Small intestine (tissue), 7 donors: ENCODE measurements at regions not wholly inside any gene's neighbourhood (a gene's known extent, or its start where the extent isn't known, plus 50 kb on each side); places are given as distances from the start of the nearest gene placed in this dataset.
"Not testable (repeated sequence)": the region's sequence is repeated elsewhere in the genome, so short reads cannot be mapped to it uniquely, and the experiment has no call there.

Source experiments
- DNase-seq, 2 donors: peaks; one replicate each; pipeline versions ENCODE4 v3.0.0 to v3.0.0-alpha.2; 2013
- FAIRE-seq: peaks from 2 replicates; lab custom pipeline; 2012; peaks lifted over from hg19 to GRCh38; lab: Jason Lieb, UNC
- H3K27ac ChIP-seq, 3 donors: one replicate each; pipeline ENCODE4 v1.5.1; 2013; ENCODE audit warnings: low read length in 2 of 3, mild to moderate bottlenecking in 2 of 3, control low read depth in 1 of 3, inconsistent platforms in 1 of 3, low read depth in 1 of 3, moderate library complexity in 1 of 3
- H3K27me3 ChIP-seq, 3 donors: one replicate each; pipeline ENCODE4 v1.6.1; 2013; ENCODE audit warnings: low read length in 3 of 3, inconsistent platforms in 1 of 3; ENCODE audit not compliant: control insufficient read depth in 3 of 3, insufficient read depth in 3 of 3
- H3K36me3 ChIP-seq, 3 donors: one replicate each; pipeline ENCODE4 v1.6.1; 2013; ENCODE audit warnings: low read length in 3 of 3, inconsistent platforms in 1 of 3, low read depth in 1 of 3, mild to moderate bottlenecking in 1 of 3, moderate library complexity in 1 of 3; ENCODE audit not compliant: control insufficient read depth in 3 of 3, insufficient read depth in 2 of 3
- H3K4me1 ChIP-seq, 3 donors: one replicate each; pipeline ENCODE4 v1.6.1; 2013; ENCODE audit warnings: low read length in 2 of 3, inconsistent platforms in 1 of 3, low read depth in 1 of 3, mild to moderate bottlenecking in 1 of 3, moderate library complexity in 1 of 3; ENCODE audit not compliant: control insufficient read depth in 3 of 3, insufficient read depth in 2 of 3
- H3K4me3 ChIP-seq, 3 donors: one replicate each; pipeline ENCODE4 v1.5.1; 2013; ENCODE audit warnings: low read length in 3 of 3, control low read depth in 1 of 3, inconsistent platforms in 1 of 3, low read depth in 1 of 3, mild to moderate bottlenecking in 1 of 3, moderate library complexity in 1 of 3
- H3K9me3 ChIP-seq, 2 donors: one replicate each; pipeline ENCODE4 v1.6.1; 2013; ENCODE audit warnings: low read depth in 1 of 2, low read length in 1 of 2; ENCODE audit not compliant: control insufficient read depth in 2 of 2, insufficient read depth in 1 of 2
- WGBS, 3 donors: extraction: QIAGEN DNeasy Blood & Tissue Kit; methylation state at CpG; one replicate each; pipeline ENCODE4 v1.1.7; 2013; 5-methylcytosine and 5-hydroxymethylcytosine counted together
- donor health status: healthy with polysubstance abuse.
- donor health status: control.
- donor health status: control.
- donor health status: Bipolar disorder and iron deficiency.
- donor health status: healthy.

DNA sequence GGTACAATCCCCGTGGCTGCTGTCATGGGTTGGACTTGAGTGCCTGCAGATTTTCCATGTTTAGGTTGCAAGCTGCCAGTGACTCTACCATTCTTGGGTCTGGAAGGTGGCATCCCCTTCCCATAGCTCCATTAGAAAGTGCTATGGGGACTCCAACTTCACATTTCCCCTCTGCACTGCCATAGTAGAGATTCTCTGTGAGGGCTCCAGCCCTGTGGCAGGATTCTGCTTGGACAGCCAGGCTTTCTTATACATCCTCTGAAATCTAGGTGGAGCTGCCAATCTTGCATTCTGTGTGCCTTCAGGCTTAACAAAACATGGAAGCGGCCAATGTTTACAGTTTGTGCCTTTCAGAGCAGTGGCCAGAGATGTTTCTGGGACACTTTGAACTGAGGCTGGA lies 636.2 kb downstream of the SLITRK6 start:
- no peaks in the 10 kb centered on the region for H3K4me1 ChIP-seq
- no peaks in the 10 kb centered on the region for H3K27me3 ChIP-seq
- H3K4me3 ChIP-seq, result no peak overlapping the region
- peaks cover 0 to 10% of the 10 kb centered on the region in 2 donors for H3K9me3 ChIP-seq
- H3K36me3 ChIP-seq, result no peaks in the 10 kb centered on the region
- H3K27ac ChIP-seq, result no peak overlapping the region
- 47 to 80% (median 69%) methylated on average over 2 of the region's 2 CpGs for WGBS, 3 donors
- DNase-seq, result no peak
- no peak for FAIRE-seq

DNA sequence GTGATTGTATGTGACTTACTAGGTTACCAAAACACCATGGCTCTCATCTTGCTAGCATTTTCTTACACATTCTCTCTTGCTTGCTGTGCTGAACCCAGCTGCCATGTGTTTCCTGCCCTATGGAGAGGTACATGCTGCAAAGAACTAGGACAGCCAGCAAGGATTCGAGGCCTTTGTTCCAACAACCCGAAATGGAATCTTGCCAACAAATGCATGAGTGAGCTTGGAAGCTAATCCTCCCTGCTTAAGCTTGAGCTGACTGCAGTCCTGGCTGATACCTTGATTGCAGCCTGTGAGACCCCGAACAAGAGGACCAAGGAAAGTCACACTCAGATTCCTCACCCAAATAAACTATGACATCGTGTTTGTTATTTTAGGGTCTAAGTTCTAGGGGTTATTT lies 651.2 kb downstream of the SLITRK6 start:
- FAIRE-seq (no peak), DNase-seq (no peak)
- Histone ChIP-seq H3K9me3 (no peaks in the 10 kb centered on the region), H3K36me3 (no peaks in the 10 kb centered on the region), H3K4me1 (no peaks in the 10 kb centered on the region), H3K27me3 (no peaks in the 10 kb centered on the region), H3K4me3 (no peak overlapping the region), H3K27ac (no peak overlapping the region)
- 67 to 73% (median 72%) methylated on average over 4 of the region's 4 CpGs for WGBS, 3 donors

- Histone ChIP-seq H3K9me3 (no peaks in the 10 kb centered on the region), H3K27me3 (no peaks in the 10 kb centered on the region), H3K4me1 (no peaks in the 10 kb centered on the region), H3K4me3 (no peak overlapping the region), H3K27ac (no peak overlapping the region), H3K36me3 (no peaks in the 10 kb centered on the region)
- FAIRE-seq (no peak), DNase-seq (no peak)
- WGBS, 3 donors, result 65 to 84% (median 75%) methylated on average over 2 of the region's 2 CpGs
Observed at GRCh38 chr13:85142351-85142927, 656.8 kb downstream of the SLITRK6 start.

DNA sequence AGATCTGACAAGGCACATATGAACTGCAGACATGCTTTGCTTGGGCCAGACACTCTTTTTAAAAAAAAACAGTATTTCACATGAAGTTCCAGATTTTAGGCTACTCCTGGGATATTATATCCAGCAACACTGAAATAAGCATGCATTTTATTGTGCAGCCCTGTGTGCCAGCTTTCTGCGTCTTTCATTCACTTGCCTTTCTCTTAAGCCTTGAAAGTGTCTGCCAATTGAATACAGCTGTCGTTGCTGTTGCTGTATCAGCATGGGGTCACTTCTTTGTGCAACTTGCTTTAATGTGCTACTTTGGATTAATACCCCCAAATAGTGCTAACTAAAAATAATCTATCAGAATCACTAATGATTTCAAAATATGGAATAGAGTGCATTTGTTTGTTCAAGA lies 657.8 kb downstream of the SLITRK6 start:
- Histone ChIP-seq H3K27me3 (no peaks in the 10 kb centered on the region), H3K36me3 (no peaks in the 10 kb centered on the region), H3K4me1 (no peaks in the 10 kb centered on the region), H3K27ac (no peak overlapping the region), H3K9me3 (no peaks in the 10 kb centered on the region), H3K4me3 (no peak overlapping the region)
- no peak for FAIRE-seq
- no peak for DNase-seq
- 68 to 74% (median 70%) methylated on average over 2 of the region's 2 CpGs for WGBS, 3 donors

GRCh38 chr13:85140192-85140591 lies 659.0 kb downstream of the SLITRK6 start:
- Histone ChIP-seq H3K27ac (no peak overlapping the region), H3K36me3 (no peaks in the 10 kb centered on the region), H3K4me1 (no peaks in the 10 kb centered on the region), H3K4me3 (no peak overlapping the region), H3K9me3 (no peaks in the 10 kb centered on the region), H3K27me3 (no peaks in the 10 kb centered on the region)
- DNase-seq (no peak), FAIRE-seq (no peak)
- WGBS, 3 donors, result 4 to 48% (median 8%) methylated on average over 1 of the region's 1 CpG

- Histone ChIP-seq H3K27me3 (no peaks in the 10 kb centered on the region), H3K4me1 (no peaks in the 10 kb centered on the region), H3K4me3 (no peak overlapping the region), H3K27ac (no peak overlapping the region), H3K36me3 (no peaks in the 10 kb centered on the region), H3K9me3 (peaks cover 0 to 2% of the 10 kb centered on the region in 2 donors)
- DNase-seq (no peak), FAIRE-seq (no peak)
- WGBS, 3 donors, result 62 to 71% (median 70%) methylated on average over 1 of the region's 1 CpG
Observed at GRCh38 chr13:85137516-85137915, 661.7 kb downstream of the SLITRK6 start.

DNA sequence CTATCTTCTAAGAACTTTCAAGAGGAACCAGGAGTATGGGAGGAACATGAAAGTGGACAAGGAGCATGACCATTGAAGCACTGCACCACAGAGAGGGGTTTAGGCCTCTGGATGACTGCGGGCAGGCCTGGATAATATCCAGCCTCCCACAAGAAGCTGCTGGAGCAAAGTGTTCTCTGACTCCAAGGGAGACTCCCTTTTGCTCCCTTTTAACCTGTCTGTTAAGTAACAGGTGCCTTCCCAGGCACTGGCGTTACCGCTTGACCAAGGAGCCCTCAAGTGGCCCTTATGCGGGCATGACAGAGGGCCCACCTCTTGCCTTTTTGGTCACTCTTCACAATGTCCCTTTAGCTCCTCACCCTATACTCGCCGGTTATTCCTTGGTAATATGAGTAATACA lies 666.2 kb downstream of the SLITRK6 start:
- H3K36me3 ChIP-seq, result no peaks in the 10 kb centered on the region
- DNase-seq (no peak), FAIRE-seq (no peak)
- H3K27ac ChIP-seq, result no peak overlapping the region
- H3K4me3 ChIP-seq, result no peak overlapping the region
- no peaks in the 10 kb centered on the region for H3K27me3 ChIP-seq
- 88 to 95% (median 94%) methylated on average over 6 of the region's 6 CpGs for WGBS, 3 donors
- H3K9me3 ChIP-seq, result peaks cover 0 to 2% of the 10 kb centered on the region in 2 donors
- H3K4me1 ChIP-seq, result no peaks in the 10 kb centered on the region

DNA sequence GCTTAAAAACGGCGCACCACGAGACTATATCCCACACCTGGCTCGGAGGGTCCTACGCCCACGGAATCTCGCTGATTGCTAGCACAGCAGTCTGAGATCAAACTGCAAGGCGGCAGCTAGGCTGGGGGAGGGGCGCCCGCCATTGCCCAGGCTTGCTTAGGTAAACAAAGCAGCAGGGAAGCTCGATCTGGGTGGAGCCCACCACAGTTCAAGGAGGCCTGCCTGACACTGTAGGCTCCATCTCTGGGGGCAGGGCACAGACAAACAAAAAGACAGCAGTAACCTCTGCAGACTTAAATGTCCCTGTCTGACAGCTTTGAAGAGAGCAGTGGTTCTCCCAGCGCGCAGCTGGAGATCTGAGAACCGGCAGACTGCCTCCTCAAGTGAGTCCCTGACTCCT lies 675.7 kb downstream of the SLITRK6 start:
- DNase-seq, H3K36me3 ChIP-seq, H3K9me3 ChIP-seq, H3K4me3 ChIP-seq, FAIRE-seq, H3K4me1 ChIP-seq, H3K27ac ChIP-seq, H3K27me3 ChIP-seq: not testable (repeated sequence)
- 76 to 86% (median 80%) methylated on average over 11 to 14 of the region's 14 CpGs for WGBS, 3 donors

- FAIRE-seq (no peak), DNase-seq (no peak)
- no peaks in the 10 kb centered on the region for H3K4me1 ChIP-seq
- 71 to 80% (median 80%) methylated on average over 3 of the region's 3 CpGs for WGBS, 3 donors
- no peak overlapping the region for H3K27ac ChIP-seq
- peaks cover 0 to 10% of the 10 kb centered on the region in 2 donors for H3K9me3 ChIP-seq
- no peaks in the 10 kb centered on the region for H3K36me3 ChIP-seq
- no peak overlapping the region for H3K4me3 ChIP-seq
- H3K27me3 ChIP-seq, result no peaks in the 10 kb centered on the region
Observed at GRCh38 chr13:85108356-85108755, 690.9 kb downstream of the SLITRK6 start.
